GM12892 (cell line): ENCODE measurements at regions not wholly inside any gene's neighbourhood (a gene's known extent, or its start where the extent isn't known, plus 50 kb on each side); places are given as distances from the start of the nearest gene placed in this dataset.

ENCODE experiments used
- POLR2A ChIP-seq: IDR thresholded peaks from 2 replicates; pipeline ENCODE4 v1.6.1; 2011; ENCODE audit warnings: low read depth, low read length, control low read depth
- TAF1 ChIP-seq: IDR thresholded peaks from 2 replicates; pipeline ENCODE4 v1.6.1; 2011; ENCODE audit warnings: low read depth, mild to moderate bottlenecking, control low read depth, low read length, borderline replicate concordance

DNA sequence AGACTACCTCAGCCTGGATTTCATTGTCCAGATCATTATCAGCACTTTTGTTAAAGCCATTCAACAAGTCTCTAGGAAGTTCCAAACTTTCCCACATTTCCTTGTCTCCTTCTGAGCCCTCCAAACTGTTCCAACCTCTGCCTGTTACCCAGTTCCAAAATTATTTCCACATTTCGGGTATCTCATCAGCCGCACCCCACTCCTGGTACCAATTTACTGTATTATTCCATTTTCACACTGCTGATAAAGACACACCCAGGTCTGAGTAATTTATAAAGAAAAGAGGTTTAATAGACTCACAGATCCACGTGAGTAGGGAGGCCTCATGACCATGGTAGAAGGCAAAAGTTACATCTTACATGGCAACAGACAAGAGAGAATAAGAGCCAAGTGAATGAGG lies 1198.3 kb upstream of the ALCAM start:
- TF ChIP-seq TAF1 (no peak), POLR2A (no peak)
